ENCODE measurements at regions not wholly inside any gene's neighbourhood (a gene's known extent, or its start where the extent isn't known, plus 50 kb on each side); places are given as distances from the start of the nearest gene placed in this dataset.

GRCh38 chr7:116153050-116153449, 57.3 kb upstream of the TES start:
- intact Hi-C loops (cut with DNase I, micrococcal nuclease) = no loop called here
- no peak for ATAC-seq

GRCh38 chr7:116159711-116160110, 50.6 kb upstream of the TES start:
- Histone ChIP-seq H3K9me3 (no peaks in the 10 kb centered on the region), H3K36me3 (ENCODE audit: low read depth) (no peaks in the 10 kb centered on the region), H3K4me3 (no peak overlapping the region), H3K4me1 (ENCODE audit: low read depth) (no peaks in the 10 kb centered on the region)
- TF ChIP-seq, protein P1, sequence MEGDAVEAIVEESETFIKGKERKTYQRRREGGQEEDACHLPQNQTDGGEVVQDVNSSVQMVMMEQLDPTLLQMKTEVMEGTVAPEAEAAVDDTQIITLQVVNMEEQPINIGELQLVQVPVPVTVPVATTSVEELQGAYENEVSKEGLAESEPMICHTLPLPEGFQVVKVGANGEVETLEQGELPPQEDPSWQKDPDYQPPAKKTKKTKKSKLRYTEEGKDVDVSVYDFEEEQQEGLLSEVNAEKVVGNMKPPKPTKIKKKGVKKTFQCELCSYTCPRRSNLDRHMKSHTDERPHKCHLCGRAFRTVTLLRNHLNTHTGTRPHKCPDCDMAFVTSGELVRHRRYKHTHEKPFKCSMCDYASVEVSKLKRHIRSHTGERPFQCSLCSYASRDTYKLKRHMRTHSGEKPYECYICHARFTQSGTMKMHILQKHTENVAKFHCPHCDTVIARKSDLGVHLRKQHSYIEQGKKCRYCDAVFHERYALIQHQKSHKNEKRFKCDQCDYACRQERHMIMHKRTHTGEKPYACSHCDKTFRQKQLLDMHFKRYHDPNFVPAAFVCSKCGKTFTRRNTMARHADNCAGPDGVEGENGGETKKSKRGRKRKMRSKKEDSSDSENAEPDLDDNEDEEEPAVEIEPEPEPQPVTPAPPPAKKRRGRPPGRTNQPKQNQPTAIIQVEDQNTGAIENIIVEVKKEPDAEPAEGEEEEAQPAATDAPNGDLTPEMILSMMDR (IDR thresholded peaks at IDR 0.05) = no peak
- intact Hi-C loops (cut with DNase I, micrococcal nuclease) = no loop called here
- ATAC-seq (no peak), DNase-seq (no peak)

More at GRCh38 chr7:116153050-116153449, 57.3 kb upstream of the TES start:
- Histone ChIP-seq H3K4me1 (ENCODE audit: low read depth) (no peaks in the 10 kb centered on the region), H3K9me3 (no peaks in the 10 kb centered on the region), H3K36me3 (ENCODE audit: low read depth) (no peaks in the 10 kb centered on the region), H3K4me3 (no peak overlapping the region)
- TF ChIP-seq, protein P1 (IDR thresholded peaks at IDR 0.05) = no peak
- no peak for DNase-seq

All from mucosa of descending colon (tissue), 3 donors.